Transverse colon (tissue), 4 donors: ENCODE measurements at regions not wholly inside any gene's neighbourhood (a gene's known extent, or its start where the extent isn't known, plus 50 kb on each side); places are given as distances from the start of the nearest gene placed in this dataset.

Experiments
- CTCF ChIP-seq, 5 experiments: fragments of 200-600 bp in 3 of 5; fragments of 450-650 bp in 2 of 5; sonication (generic) in 3 of 5; IDR thresholded peaks; 1 replicate in 2 of 5; 2 replicates in 3 of 5; pipeline ENCODE4 v1.5.1; 2016 to 2017; ENCODE audit warnings: antibody characterized with exemption in 5 of 5, inconsistent platforms in 3 of 5, mild to moderate bottlenecking in 2 of 5, moderate library complexity in 1 of 5
- EP300 ChIP-seq: sonication (generic); formaldehyde crosslinking; IDR thresholded peaks from one replicate; pipeline ENCODE4 v1.6.1; 2017; ENCODE audit warnings: antibody characterized with exemption, low read depth
- POLR2AphosphoS5 ChIP-seq, 3 donors: sonication (generic); formaldehyde crosslinking; IDR thresholded peaks; one replicate each; pipeline ENCODE4 v1.6.1; 2016; ENCODE audit warnings: antibody characterized with exemption in 3 of 3

GRCh38 chr17:71578446-71578845, 542.4 kb upstream of the SOX9 start:
- TF ChIP-seq CTCF (IDR thresholded peaks at IDR 0.05) (no peak), EP300 (no peak), POLR2AphosphoS5 (IDR thresholded peaks at IDR 0.05) (no peak)
